ENCODE measurements at regions not wholly inside any gene's neighbourhood (a gene's known extent, or its start where the extent isn't known, plus 50 kb on each side); places are given as distances from the start of the nearest gene placed in this dataset.

- no peaks in the 10 kb centered on the region for H3K27me3 ChIP-seq (ENCODE audit: control insufficient read depth in 3 of 3, insufficient read depth in 3 of 3, low read length in 3 of 3)
- no peaks in the 10 kb centered on the region for H3K36me3 ChIP-seq (ENCODE audit: control insufficient read depth in 3 of 3, insufficient read depth in 2 of 3, low read depth in 1 of 3, low read length in 3 of 3)
- H3K9me3 ChIP-seq (ENCODE audit: control insufficient read depth in 2 of 2, insufficient read depth in 1 of 2, low read depth in 1 of 2, low read length in 1 of 2) = peaks cover 0 to 11% of the 10 kb centered on the region in 2 donors
- no peak overlapping the region for H3K27ac ChIP-seq (ENCODE audit: low read depth in 1 of 3, low read length in 2 of 3)
- WGBS, 3 donors = 72 to 96% (median 87%) methylated on average over 3 of the region's 3 CpGs
- no peaks in the 10 kb centered on the region for H3K4me1 ChIP-seq (ENCODE audit: control insufficient read depth in 3 of 3, insufficient read depth in 2 of 3, low read depth in 1 of 3, low read length in 2 of 3)
- DNase-seq (no peak), FAIRE-seq (no peak)
- no peak overlapping the region for H3K4me3 ChIP-seq (ENCODE audit: low read depth in 1 of 3, low read length in 3 of 3)
Measured at GRCh38 chrX:127259742-127260141, 440.2 kb downstream of the PRR32 start.

GRCh38 chrX:127276326-127276725 is 456.8 kb downstream of the PRR32 start:
- Histone ChIP-seq H3K4me1 (ENCODE audit: control insufficient read depth in 3 of 3, insufficient read depth in 2 of 3, low read depth in 1 of 3, low read length in 2 of 3) (no peaks in the 10 kb centered on the region), H3K9me3 (ENCODE audit: control insufficient read depth in 2 of 2, insufficient read depth in 1 of 2, low read depth in 1 of 2, low read length in 1 of 2) (no peaks in the 10 kb centered on the region), H3K27me3 (ENCODE audit: control insufficient read depth in 3 of 3, insufficient read depth in 3 of 3, low read length in 3 of 3) (no peaks in the 10 kb centered on the region), H3K4me3 (ENCODE audit: low read depth in 1 of 3, low read length in 3 of 3) (no peak overlapping the region), H3K36me3 (ENCODE audit: control insufficient read depth in 3 of 3, insufficient read depth in 2 of 3, low read depth in 1 of 3, low read length in 3 of 3) (no peaks in the 10 kb centered on the region), H3K27ac (ENCODE audit: low read depth in 1 of 3, low read length in 2 of 3) (no peak overlapping the region)
- 50 to 57% (median 53%) methylated on average over 2 of the region's 2 CpGs for WGBS, 3 donors
- FAIRE-seq (no peak), DNase-seq (no peak)

- FAIRE-seq = no peak
- no peak for DNase-seq
- Histone ChIP-seq H3K9me3 (ENCODE audit: control insufficient read depth in 2 of 2, insufficient read depth in 1 of 2, low read depth in 1 of 2, low read length in 1 of 2) (no peaks in the 10 kb centered on the region), H3K27me3 (ENCODE audit: control insufficient read depth in 3 of 3, insufficient read depth in 3 of 3, low read length in 3 of 3) (no peaks in the 10 kb centered on the region), H3K36me3 (ENCODE audit: control insufficient read depth in 3 of 3, insufficient read depth in 2 of 3, low read depth in 1 of 3, low read length in 3 of 3) (no peaks in the 10 kb centered on the region), H3K4me1 (ENCODE audit: control insufficient read depth in 3 of 3, insufficient read depth in 2 of 3, low read depth in 1 of 3, low read length in 2 of 3) (no peaks in the 10 kb centered on the region), H3K4me3 (ENCODE audit: low read depth in 1 of 3, low read length in 3 of 3) (no peak overlapping the region), H3K27ac (ENCODE audit: low read depth in 1 of 3, low read length in 2 of 3) (no peak overlapping the region)
Measured at GRCh38 chrX:127300511-127300910, 481.0 kb downstream of the PRR32 start.

GRCh38 chrX:127302841-127303240 is 483.3 kb downstream of the PRR32 start:
- WGBS, 3 donors = 82 to 86% (median 85%) methylated on average over 2 of the region's 2 CpGs
- H3K4me1 ChIP-seq (ENCODE audit: control insufficient read depth in 3 of 3, insufficient read depth in 2 of 3, low read depth in 1 of 3, low read length in 2 of 3) = no peaks in the 10 kb centered on the region
- H3K27me3 ChIP-seq (ENCODE audit: control insufficient read depth in 3 of 3, insufficient read depth in 3 of 3, low read length in 3 of 3) = no peaks in the 10 kb centered on the region
- H3K36me3 ChIP-seq (ENCODE audit: control insufficient read depth in 3 of 3, insufficient read depth in 2 of 3, low read depth in 1 of 3, low read length in 3 of 3) = no peaks in the 10 kb centered on the region
- H3K9me3 ChIP-seq (ENCODE audit: control insufficient read depth in 2 of 2, insufficient read depth in 1 of 2, low read depth in 1 of 2, low read length in 1 of 2) = peaks cover 0 to 7% of the 10 kb centered on the region in 2 donors
- FAIRE-seq = peak; percentile 39
- H3K27ac ChIP-seq (ENCODE audit: low read depth in 1 of 3, low read length in 2 of 3) = no peak overlapping the region
- DNase-seq = no peak
- no peak overlapping the region for H3K4me3 ChIP-seq (ENCODE audit: low read depth in 1 of 3, low read length in 3 of 3)

- Histone ChIP-seq H3K27me3 (ENCODE audit: control insufficient read depth in 3 of 3, insufficient read depth in 3 of 3, low read length in 3 of 3) (no peaks in the 10 kb centered on the region), H3K4me1 (ENCODE audit: control insufficient read depth in 3 of 3, insufficient read depth in 2 of 3, low read depth in 1 of 3, low read length in 2 of 3) (no peaks in the 10 kb centered on the region), H3K4me3 (ENCODE audit: low read depth in 1 of 3, low read length in 3 of 3) (no peak overlapping the region), H3K36me3 (ENCODE audit: control insufficient read depth in 3 of 3, insufficient read depth in 2 of 3, low read depth in 1 of 3, low read length in 3 of 3) (no peaks in the 10 kb centered on the region), H3K9me3 (ENCODE audit: control insufficient read depth in 2 of 2, insufficient read depth in 1 of 2, low read depth in 1 of 2, low read length in 1 of 2) (peaks cover 0 to 7% of the 10 kb centered on the region in 2 donors), H3K27ac (ENCODE audit: low read depth in 1 of 3, low read length in 2 of 3) (no peak overlapping the region)
- FAIRE-seq (no peak), DNase-seq (no peak)
- 53 to 69% (median 63%) methylated on average over 1 of the region's 1 CpG for WGBS, 3 donors
Measured at GRCh38 chrX:127305013-127305412, 485.5 kb downstream of the PRR32 start.

- WGBS, 3 donors = 72 to 86% (median 74%) methylated on average over 7 of the region's 7 CpGs
Measured at GRCh38 chrX:127306262-127306661, 486.7 kb downstream of the PRR32 start.

GRCh38 chrX:127313635-127314034 is 494.1 kb downstream of the PRR32 start:
- Histone ChIP-seq H3K4me1 (ENCODE audit: control insufficient read depth in 3 of 3, insufficient read depth in 2 of 3, low read depth in 1 of 3, low read length in 2 of 3) (no peaks in the 10 kb centered on the region), H3K9me3 (ENCODE audit: control insufficient read depth in 2 of 2, insufficient read depth in 1 of 2, low read depth in 1 of 2, low read length in 1 of 2) (no peaks in the 10 kb centered on the region), H3K4me3 (ENCODE audit: low read depth in 1 of 3, low read length in 3 of 3) (no peak overlapping the region), H3K27ac (ENCODE audit: low read depth in 1 of 3, low read length in 2 of 3) (no peak overlapping the region), H3K27me3 (ENCODE audit: control insufficient read depth in 3 of 3, insufficient read depth in 3 of 3, low read length in 3 of 3) (no peaks in the 10 kb centered on the region), H3K36me3 (ENCODE audit: control insufficient read depth in 3 of 3, insufficient read depth in 2 of 3, low read depth in 1 of 3, low read length in 3 of 3) (no peaks in the 10 kb centered on the region)
- DNase-seq (no peak), FAIRE-seq (no peak)
- 50 to 74% (median 67%) methylated on average over 1 of the region's 1 CpG for WGBS, 3 donors

More at GRCh38 chrX:127306262-127306661, 486.7 kb downstream of the PRR32 start:
- H3K36me3 ChIP-seq (ENCODE audit: control insufficient read depth in 3 of 3, insufficient read depth in 2 of 3, low read depth in 1 of 3, low read length in 3 of 3) = no peaks in the 10 kb centered on the region
- DNase-seq = no peak
- no peaks in the 10 kb centered on the region for H3K4me1 ChIP-seq (ENCODE audit: control insufficient read depth in 3 of 3, insufficient read depth in 2 of 3, low read depth in 1 of 3, low read length in 2 of 3)
- FAIRE-seq = no peak
- no peaks in the 10 kb centered on the region for H3K27me3 ChIP-seq (ENCODE audit: control insufficient read depth in 3 of 3, insufficient read depth in 3 of 3, low read length in 3 of 3)
- peaks cover 0 to 7% of the 10 kb centered on the region in 2 donors for H3K9me3 ChIP-seq (ENCODE audit: control insufficient read depth in 2 of 2, insufficient read depth in 1 of 2, low read depth in 1 of 2, low read length in 1 of 2)
- H3K4me3 ChIP-seq (ENCODE audit: low read depth in 1 of 3, low read length in 3 of 3) = no peak overlapping the region
- H3K27ac ChIP-seq (ENCODE audit: low read depth in 1 of 3, low read length in 2 of 3) = no peak overlapping the region

- H3K9me3 ChIP-seq (ENCODE audit: control insufficient read depth in 2 of 2, insufficient read depth in 1 of 2, low read depth in 1 of 2, low read length in 1 of 2) = no peaks in the 10 kb centered on the region
- no peak overlapping the region for H3K4me3 ChIP-seq (ENCODE audit: low read depth in 1 of 3, low read length in 3 of 3)
- no peaks in the 10 kb centered on the region for H3K27me3 ChIP-seq (ENCODE audit: control insufficient read depth in 3 of 3, insufficient read depth in 3 of 3, low read length in 3 of 3)
- WGBS, 3 donors = 28 to 60% (median 30%) methylated on average over 2 of the region's 2 CpGs
- H3K4me1 ChIP-seq (ENCODE audit: control insufficient read depth in 3 of 3, insufficient read depth in 2 of 3, low read depth in 1 of 3, low read length in 2 of 3) = no peaks in the 10 kb centered on the region
- DNase-seq (no peak), FAIRE-seq (no peak)
- no peak overlapping the region for H3K27ac ChIP-seq (ENCODE audit: low read depth in 1 of 3, low read length in 2 of 3)
- no peaks in the 10 kb centered on the region for H3K36me3 ChIP-seq (ENCODE audit: control insufficient read depth in 3 of 3, insufficient read depth in 2 of 3, low read depth in 1 of 3, low read length in 3 of 3)
Measured at GRCh38 chrX:127317159-127317558, 497.6 kb downstream of the PRR32 start.

GRCh38 chrX:127324128-127324527 is 504.6 kb downstream of the PRR32 start:
- Histone ChIP-seq H3K9me3 (ENCODE audit: control insufficient read depth in 2 of 2, insufficient read depth in 1 of 2, low read depth in 1 of 2, low read length in 1 of 2) (no peaks in the 10 kb centered on the region), H3K4me1 (ENCODE audit: control insufficient read depth in 3 of 3, insufficient read depth in 2 of 3, low read depth in 1 of 3, low read length in 2 of 3) (no peaks in the 10 kb centered on the region), H3K36me3 (ENCODE audit: control insufficient read depth in 3 of 3, insufficient read depth in 2 of 3, low read depth in 1 of 3, low read length in 3 of 3) (no peaks in the 10 kb centered on the region), H3K4me3 (ENCODE audit: low read depth in 1 of 3, low read length in 3 of 3) (no peak overlapping the region), H3K27ac (ENCODE audit: low read depth in 1 of 3, low read length in 2 of 3) (no peak overlapping the region), H3K27me3 (ENCODE audit: control insufficient read depth in 3 of 3, insufficient read depth in 3 of 3, low read length in 3 of 3) (no peaks in the 10 kb centered on the region)
- DNase-seq (no peak), FAIRE-seq (no peak)
- WGBS, 3 donors = 87 to 94% (median 91%) methylated on average over 4 of the region's 4 CpGs
